Activated T-cell treated with anti-CD3 and anti-CD28 coated beads for 48 hours (primary cell): ENCODE measurements at regions not wholly inside any gene's neighbourhood (a gene's known extent, or its start where the extent isn't known, plus 50 kb on each side); places are given as distances from the start of the nearest gene placed in this dataset.
"Not testable (repeated sequence)": the region's sequence is repeated elsewhere in the genome, so short reads cannot be mapped to it uniquely, and the experiment has no call there.

Experiments
- DNase-seq: peaks from one replicate; pipeline ENCODE4 v3.0.0-alpha.2; 2020; ENCODE audit warnings: low read depth

- no peak for DNase-seq
These were observed 53.1 kb upstream of the HMCN1 start for GRCh38 chr1:185681034-185681633.

- DNase-seq, result no peak
These were observed 53.7 kb upstream of the HMCN1 start for GRCh38 chr1:185680453-185680852.

DNA sequence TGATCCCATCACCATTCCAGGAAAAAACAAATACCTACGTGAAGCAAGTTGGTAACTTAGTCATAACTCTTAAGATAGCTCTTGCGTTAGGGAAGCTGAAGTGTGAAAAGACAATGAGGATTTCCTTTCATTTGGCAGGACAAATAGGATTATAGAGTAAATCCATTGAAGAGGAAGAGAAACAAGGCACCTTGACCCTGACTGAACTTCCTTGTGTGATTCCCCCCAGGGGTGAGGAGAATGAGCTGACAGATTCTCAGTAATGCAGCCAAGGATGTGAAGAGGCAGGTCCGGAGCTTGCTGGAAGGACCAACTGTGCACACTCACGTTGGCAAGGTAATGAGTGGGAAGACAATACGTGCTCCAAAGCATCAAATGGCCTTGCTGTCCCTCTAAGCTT, 55.0 kb upstream of the HMCN1 start:
- no peak for DNase-seq

DNA sequence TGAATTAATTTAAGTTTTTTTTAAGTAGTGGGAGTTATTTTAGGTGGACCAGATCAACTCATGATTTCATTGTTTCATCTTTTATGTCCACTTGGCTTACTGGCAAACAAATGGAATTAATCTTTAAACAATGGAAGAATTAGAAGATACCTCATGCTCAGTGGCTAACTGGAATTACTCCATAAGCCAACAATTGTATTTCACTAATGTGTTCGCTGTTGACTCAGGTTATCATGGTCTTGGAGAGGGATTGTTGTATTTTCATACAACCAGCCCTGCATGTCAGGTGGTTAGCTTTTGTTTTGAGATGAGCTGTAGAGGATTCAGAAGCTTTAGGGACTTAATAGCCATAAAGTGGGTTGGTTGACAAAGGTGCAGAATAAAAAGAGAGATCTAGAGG, 57.2 kb upstream of the HMCN1 start:
- no peak for DNase-seq

GRCh38 chr1:185674201-185674600, 60.0 kb upstream of the HMCN1 start:
- no peak for DNase-seq

GRCh38 chr1:185672719-185673360, 61.4 kb upstream of the HMCN1 start:
- no peak for DNase-seq

DNA sequence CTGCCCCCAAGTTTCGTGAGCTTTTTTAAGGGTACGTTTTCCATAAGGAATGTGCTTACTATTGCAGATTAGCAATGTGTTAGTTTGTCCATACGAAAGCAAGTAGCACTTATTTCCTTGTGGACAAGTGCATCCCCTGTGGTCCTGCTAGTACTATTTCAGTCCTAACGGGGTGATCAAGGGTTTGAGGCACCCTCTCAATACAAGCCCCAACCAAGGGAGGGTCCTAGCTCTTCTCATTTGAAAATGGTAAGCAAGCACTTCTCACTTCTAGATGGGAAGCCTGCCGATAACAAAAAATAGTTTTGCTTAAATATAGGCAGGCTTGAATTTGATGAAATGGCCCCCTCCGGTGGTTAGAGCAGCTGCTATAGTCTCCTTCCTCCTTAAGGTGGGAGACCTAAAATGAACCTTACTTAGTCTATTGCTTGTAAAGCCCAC, 64.0 kb upstream of the HMCN1 start:
- no peak for DNase-seq

DNA sequence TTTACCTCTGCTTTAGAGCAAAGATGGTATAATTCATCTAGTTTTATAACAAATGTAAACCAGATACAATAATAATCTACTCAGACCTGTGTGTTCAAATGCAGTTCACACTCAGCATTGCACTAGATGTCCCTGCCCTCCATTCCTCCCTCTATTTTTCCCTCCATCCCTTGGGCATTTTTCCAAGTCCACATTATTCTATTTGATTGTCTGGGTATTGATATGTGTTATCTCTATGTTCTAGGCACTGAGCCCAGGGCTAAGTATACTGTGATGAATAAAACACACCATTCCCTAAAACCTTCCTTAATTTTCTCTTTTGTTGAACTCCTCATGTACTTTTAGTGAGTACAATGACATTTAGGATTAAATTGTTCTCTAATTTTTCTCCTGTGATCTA, 66.2 kb upstream of the HMCN1 start:
- no peak for DNase-seq

DNA sequence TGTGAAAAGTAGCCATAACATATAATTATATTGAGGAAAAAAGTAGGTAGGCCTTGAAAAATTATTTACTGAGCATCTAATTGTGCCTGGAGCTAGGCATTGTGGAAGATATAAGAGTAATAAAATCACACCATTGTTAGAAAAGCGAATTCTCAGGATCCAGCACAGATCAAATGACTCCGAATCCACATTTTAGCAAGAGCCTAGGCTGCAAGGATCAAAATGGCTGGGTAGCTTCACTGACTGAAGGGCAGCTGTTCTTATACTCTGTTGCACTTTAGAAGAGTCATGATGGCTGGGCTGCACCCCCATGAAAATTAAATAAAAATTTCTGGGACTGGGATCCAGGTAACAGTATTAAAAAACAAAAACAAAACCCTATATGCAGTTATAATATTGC, 67.6 kb upstream of the HMCN1 start:
- DNase-seq, result no peak

- no peak for DNase-seq
These were observed 70.4 kb upstream of the HMCN1 start for GRCh38 chr1:185663771-185664296.

GRCh38 chr1:185663332-185663731, 70.9 kb upstream of the HMCN1 start:
- no peak for DNase-seq

DNA sequence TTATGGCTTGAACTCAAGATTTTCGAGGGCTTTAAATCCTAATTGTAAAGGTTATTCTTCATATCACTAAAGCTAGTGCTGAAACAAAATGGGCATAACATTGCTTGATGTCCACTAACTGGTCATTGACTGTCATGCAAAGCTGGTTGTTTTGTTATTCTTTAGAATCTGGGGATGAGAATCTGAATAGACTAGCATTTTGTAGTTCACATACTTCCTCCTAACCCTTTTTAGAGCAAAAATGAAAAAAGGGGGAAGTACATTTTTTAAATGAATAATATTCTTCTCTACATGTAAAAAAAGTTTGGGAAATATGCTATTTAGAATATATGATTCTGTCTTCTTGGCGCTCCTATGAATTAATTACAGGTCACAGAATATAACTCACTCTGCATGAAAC, 72.2 kb upstream of the HMCN1 start:
- DNase-seq, result no peak

DNA sequence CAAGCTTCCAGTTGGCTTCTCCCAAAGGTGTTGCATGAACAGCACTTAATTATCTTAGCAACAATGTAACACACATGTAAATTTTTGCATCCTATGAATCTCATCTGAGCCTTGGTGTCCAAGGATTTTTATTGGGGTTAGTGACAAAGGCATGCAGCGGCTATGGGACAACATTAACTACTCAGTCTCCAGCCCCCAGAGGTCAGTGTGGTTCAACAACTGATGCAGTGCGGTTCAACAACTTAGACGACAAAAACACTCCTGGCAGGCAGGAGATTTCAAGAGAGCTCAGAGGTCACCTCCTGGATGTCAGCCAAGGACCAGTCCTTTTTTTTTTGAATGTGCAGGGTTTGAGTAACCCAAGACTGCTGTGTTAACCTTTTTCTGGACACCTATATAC, 77.5 kb upstream of the HMCN1 start:
- DNase-seq, result no peak

DNA sequence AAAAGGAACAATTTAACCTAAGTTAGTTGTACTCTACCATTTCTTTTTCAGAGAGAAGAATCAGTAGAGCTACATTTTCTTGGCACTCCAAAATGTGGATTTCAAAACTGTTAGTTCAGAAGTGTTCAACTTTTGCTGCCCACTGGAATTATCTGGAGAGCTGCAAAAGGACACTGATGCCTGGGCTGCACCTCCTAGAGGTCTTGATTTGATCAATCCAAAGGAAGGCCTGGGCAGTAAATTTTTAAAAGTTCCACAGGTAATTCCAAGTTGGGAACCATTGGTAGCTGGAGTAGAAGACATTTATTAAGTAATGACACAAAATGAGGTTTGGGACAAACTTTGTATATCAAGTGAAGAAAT, 79.3 kb upstream of the HMCN1 start:
- DNase-seq, result no peak

DNA sequence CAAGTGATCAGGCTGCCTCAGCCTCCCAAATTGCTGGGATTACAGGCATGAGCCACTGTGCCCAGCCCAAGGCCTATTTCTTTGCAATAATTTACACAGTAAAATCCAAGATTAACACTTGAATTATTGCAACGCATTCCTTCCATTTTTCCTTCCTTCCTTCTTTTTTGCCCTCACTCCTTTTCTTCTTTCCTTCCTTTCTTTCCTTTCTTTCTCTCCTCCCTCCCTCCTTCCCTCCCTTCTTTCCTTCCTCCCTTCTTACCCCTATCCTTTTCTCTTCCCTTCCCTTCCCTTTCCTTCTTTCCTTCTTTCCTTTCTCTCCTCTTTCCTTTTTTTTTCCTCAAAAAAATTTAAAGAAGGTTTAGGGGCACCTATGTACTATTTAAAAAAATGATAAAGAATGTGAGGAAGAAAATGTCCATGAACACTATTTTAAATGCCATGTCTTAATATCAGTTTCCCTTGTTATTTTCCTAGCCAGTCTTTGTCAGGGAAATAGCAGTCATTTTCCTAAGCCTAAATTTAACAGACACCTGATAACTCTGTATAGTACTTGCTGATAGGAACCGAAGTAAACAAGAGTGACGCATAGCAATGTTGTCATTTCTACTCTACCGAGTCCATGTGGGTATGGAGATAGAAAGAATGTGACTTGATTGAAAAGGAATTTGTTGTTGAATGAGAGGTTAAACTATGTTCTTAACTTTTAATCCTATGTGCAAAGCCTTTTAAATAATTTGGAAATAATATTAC, 79.8 kb upstream of the HMCN1 start:
- DNase-seq, result no peak

DNA sequence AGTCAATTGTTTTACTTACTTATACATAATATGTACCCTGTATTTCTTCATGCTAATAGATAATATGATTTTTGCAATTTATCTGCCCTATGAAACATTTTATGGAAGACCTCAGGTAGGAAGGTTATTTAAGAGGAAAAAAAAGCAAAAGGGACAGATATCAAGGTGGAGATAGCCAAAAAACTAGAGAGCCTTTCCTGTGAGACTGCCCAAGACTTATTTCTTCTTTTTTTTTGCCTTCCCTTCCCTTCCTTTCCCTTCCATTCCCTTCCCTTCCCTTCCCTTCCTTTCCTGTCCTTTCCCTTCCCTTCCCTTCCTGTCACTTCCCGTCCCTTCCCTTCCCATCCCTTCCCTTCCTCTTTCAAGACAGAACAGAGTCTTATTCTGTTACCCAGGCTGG, 80.6 kb upstream of the HMCN1 start:
- DNase-seq, result no peak

DNA sequence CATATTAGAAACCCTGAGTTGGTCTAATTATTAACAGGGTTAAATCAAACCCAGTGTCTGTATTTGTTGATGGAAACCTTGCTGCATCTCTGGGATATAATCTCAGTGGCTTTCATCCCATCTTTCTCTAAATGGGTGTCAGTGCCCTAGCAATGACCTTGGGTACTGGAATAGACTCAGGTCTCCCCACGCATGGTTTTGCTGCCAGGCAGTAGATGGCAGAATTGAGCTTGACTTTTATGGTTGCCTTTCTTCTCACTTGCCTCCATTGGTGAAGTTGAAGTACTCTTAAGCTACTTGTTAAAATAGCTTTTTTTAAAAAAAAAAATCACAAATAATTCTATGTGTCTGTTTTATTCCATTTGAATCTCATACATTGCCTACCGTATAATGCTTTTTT, 81.8 kb upstream of the HMCN1 start:
- DNase-seq, result no peak

DNA sequence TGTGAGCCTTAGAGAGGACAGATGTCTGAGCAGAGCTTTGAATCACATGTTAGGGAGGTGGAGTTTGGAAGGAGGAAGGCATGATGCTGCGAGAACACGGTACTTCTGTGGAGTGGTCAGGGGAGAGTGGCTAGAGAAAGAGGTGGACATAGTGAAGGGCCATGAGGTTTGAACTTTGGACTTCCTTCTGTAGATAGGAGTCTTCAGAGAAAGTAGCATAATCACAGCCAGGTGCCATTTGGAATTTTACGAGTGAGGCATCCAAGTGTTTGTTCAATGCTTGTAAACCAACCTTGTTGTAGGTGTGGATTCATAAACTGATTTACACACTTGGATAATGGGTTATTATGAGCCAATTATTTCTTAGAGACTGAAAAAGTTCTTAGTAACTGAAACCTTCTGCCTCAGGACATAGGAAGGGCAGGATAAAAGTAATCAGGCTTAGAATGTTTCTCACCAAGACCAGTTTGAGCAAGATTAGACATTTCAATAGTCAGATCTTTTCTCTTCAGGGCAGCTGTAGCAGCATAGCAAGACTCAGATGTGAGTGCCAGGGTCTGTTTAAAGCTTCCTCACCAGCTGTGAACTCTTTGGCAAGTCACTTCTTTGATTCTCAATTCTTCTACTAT, 83.5 kb upstream of the HMCN1 start:
- no peak for DNase-seq

DNA sequence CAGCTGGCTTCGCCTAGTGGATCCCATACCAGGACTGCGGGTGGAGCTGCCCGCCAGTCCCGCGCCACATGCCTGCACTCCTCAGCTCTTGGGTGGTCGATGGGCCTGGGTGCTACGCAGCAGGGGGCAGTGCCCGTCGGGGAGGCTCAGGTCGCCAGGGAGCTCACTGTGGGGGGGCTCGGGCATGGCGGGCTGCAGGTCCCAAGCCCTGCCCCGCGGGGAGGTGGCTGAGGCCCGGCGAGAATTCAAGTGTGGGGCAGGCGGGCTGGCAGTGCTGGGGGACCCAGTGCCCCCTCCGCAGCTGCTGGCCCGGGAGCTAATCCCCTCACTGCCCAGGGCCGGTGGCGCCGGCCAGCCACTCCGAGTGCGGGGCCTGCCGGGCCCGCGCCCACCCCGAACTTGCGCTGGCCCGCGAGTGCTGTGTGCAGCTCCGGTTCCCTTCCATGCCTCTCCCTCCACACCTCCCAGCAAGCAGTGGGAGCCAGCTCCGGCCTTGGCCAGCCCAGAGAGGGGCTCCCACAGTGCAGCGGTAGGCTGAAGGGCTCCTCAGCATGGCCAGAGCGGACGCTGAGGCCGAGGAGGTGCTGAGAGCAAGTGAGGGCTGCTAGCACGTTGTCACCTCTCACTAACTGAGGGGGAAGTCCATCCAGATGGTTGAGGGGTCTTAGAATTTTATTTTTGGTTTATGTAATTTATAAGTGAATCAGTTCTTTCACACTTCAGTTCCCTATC, 85.2 kb upstream of the HMCN1 start:
- DNase-seq, result no peak

DNA sequence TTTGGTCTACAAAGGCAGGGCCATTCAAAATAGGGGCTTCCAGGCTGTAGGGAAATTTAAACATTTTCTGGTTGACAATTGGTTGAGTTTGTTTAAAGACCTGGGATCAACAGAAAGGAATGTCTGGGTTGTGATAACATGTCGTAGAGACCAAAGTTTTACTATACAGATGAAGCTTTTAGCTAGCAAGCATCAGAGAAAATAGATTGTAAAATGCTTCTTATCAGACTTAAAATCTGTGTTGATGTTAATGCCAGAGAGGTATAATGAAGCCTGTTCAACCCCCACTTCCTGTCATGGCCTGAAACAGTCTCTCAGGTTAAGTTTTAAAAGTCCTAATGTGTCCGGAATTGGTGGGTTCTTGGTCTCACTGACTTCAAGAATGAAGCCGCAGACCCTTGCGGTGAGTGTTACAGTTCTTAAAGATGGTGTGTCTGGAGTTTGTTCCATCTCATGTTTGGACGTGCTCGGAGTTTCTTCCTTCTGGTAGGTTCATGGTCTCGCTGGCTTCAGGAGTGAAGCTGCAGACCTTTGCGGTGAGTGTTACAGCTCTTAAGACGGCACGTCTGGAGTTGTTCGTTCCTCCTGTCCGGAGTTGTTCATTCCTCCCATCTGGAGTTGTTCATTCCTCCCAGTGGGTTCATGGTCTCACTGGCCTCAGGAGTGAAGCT, 86.5 kb upstream of the HMCN1 start:
- DNase-seq, result not testable (repeated sequence)

- no peak for DNase-seq
These were observed 87.9 kb upstream of the HMCN1 start for GRCh38 chr1:185646202-185646683.
